Activated CD4-positive, alpha-beta T cell treated with anti-CD3 and anti-CD28 coated beads, Interleukin-2, Interleukin-6, amounts not matched to agents 100 ng/mL and 50 ng/mL, durations not matched to agents 16 hours and 8 hours (primary cell): ENCODE measurements at regions not wholly inside any gene's neighbourhood (a gene's known extent, or its start where the extent isn't known, plus 50 kb on each side); places are given as distances from the start of the nearest gene placed in this dataset.

ENCODE experiments used
- DNase-seq: peaks from one replicate; pipeline ENCODE4 v3.0.0-alpha.2; 2020

- DNase-seq: no peak
Measured at GRCh38 chr4:174438711-174439110, 83.6 kb downstream of the HPGD start.

- DNase-seq: no peak
Measured at GRCh38 chr4:174437749-174438148, 84.5 kb downstream of the HPGD start.

- DNase-seq: no peak
Measured at GRCh38 chr4:174437324-174437723, 85.0 kb downstream of the HPGD start.

- DNase-seq: no peak
Measured at GRCh38 chr4:174436377-174436776, 85.9 kb downstream of the HPGD start.

- no peak for DNase-seq
Measured at GRCh38 chr4:174435974-174436373, 86.3 kb downstream of the HPGD start.

- DNase-seq: no peak
Measured at GRCh38 chr4:174434455-174434854, 87.8 kb downstream of the HPGD start.

- DNase-seq: no peak
Measured at GRCh38 chr4:174430576-174430975, 91.7 kb downstream of the HPGD start.

GRCh38 chr4:174429701-174430410, 92.4 kb downstream of the HPGD start:
- no peak for DNase-seq

- no peak for DNase-seq
Measured at GRCh38 chr4:174427571-174428140, 94.6 kb downstream of the HPGD start.

- DNase-seq: no peak
Measured at GRCh38 chr4:174425669-174426068, 96.6 kb downstream of the HPGD start.

- peak; percentile 48 for DNase-seq
Measured at GRCh38 chr4:174423257-174423944, 98.9 kb downstream of the HPGD start.

GRCh38 chr4:174422893-174423256, 99.4 kb downstream of the HPGD start:
- no peak for DNase-seq

GRCh38 chr4:174420316-174420715, 102.0 kb downstream of the HPGD start:
- no peak for DNase-seq

- DNase-seq: no peak
Measured at GRCh38 chr4:174418640-174419212, 103.6 kb downstream of the HPGD start.

- DNase-seq: no peak
Measured at GRCh38 chr4:174408841-174409552, 113.3 kb downstream of the HPGD start.

GRCh38 chr4:174406383-174406782, 115.9 kb downstream of the HPGD start:
- no peak for DNase-seq

GRCh38 chr4:174405923-174406322, 116.4 kb downstream of the HPGD start:
- no peak for DNase-seq

- DNase-seq: no peak
Measured at GRCh38 chr4:174404677-174405076, 117.6 kb downstream of the HPGD start.

GRCh38 chr4:174403177-174403543, 119.1 kb downstream of the HPGD start:
- no peak for DNase-seq

GRCh38 chr4:174402470-174403176, 118.9 kb downstream of the CEP44 start:
- no peak for DNase-seq

GRCh38 chr4:174401471-174402130, 117.9 kb downstream of the CEP44 start:
- no peak for DNase-seq
